Peyer's patch (tissue), 4 donors: ENCODE measurements at regions not wholly inside any gene's neighbourhood (a gene's known extent, or its start where the extent isn't known, plus 50 kb on each side); places are given as distances from the start of the nearest gene placed in this dataset.

Source experiments
- POLR2A ChIP-seq, 2 donors: fragments of 450-650 bp; IDR thresholded peaks; one replicate each; pipeline ENCODE4 v1.5.1; 2017; ENCODE audit warnings: antibody characterized with exemption in 2 of 2, mild to moderate bottlenecking in 2 of 2, moderate library complexity in 2 of 2
- TF ChIP-seq, protein P1 (sequence below), 6 experiments: fragments of 450-650 bp in 4 of 6; fragments of 200-600 bp in 2 of 6; sonication (generic) in 1 of 6; IDR thresholded peaks; one replicate each; pipeline ENCODE4 v1.5.1; 2017 to 2019; ENCODE audit warnings: antibody characterized with exemption in 6 of 6, mild to moderate bottlenecking in 3 of 6, moderate library complexity in 1 of 6

GRCh38 chr6:27761391-27761790 is 150.8 kb downstream of the OR2B2 start:
- TF ChIP-seq, protein P1, sequence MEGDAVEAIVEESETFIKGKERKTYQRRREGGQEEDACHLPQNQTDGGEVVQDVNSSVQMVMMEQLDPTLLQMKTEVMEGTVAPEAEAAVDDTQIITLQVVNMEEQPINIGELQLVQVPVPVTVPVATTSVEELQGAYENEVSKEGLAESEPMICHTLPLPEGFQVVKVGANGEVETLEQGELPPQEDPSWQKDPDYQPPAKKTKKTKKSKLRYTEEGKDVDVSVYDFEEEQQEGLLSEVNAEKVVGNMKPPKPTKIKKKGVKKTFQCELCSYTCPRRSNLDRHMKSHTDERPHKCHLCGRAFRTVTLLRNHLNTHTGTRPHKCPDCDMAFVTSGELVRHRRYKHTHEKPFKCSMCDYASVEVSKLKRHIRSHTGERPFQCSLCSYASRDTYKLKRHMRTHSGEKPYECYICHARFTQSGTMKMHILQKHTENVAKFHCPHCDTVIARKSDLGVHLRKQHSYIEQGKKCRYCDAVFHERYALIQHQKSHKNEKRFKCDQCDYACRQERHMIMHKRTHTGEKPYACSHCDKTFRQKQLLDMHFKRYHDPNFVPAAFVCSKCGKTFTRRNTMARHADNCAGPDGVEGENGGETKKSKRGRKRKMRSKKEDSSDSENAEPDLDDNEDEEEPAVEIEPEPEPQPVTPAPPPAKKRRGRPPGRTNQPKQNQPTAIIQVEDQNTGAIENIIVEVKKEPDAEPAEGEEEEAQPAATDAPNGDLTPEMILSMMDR (IDR thresholded peaks at IDR 0.05), result no peak
- TF ChIP-seq POLR2A (IDR thresholded peaks at IDR 0.05), result no peak
